ENCODE measurements at regions not wholly inside any gene's neighbourhood (a gene's known extent, or its start where the extent isn't known, plus 50 kb on each side); places are given as distances from the start of the nearest gene placed in this dataset.

DNA sequence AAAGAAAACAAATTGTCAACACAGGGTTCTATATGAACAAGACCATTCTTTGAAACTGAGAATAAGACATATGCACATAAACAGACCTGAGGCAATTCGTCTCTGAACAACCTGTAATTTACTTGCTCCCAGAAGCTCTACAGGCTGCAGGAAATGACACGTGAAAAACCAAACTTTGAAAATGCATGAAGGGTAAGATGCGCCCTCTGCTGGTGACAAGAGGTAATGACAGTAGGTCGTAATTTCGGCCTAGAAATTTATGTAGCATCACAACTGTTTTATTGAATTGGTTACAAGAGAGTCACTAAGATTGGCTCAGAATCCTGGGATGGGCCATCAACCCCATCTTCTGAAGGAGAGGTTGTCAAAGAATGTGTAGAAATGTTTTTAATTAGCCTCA lies 276.5 kb downstream of the PPP4R3C start (continued):
- TF ChIP-seq KDM1A (IDR thresholded peaks at IDR 0.05; ENCODE audit: borderline replicate concordance): no peak
- no peak for TF ChIP-seq PML (IDR thresholded peaks at IDR 0.05; ENCODE audit: low read length)
- no peak for TF ChIP-seq BRCA1 (IDR thresholded peaks at IDR 0.05; ENCODE audit: low read depth, low read length)
- no peak for TF ChIP-seq USF2 (IDR thresholded peaks at IDR 0.05; ENCODE audit: borderline replicate concordance, low read depth, low read length)
- no peak for TF ChIP-seq CEBPB (IDR thresholded peaks at IDR 0.05; ENCODE audit: borderline replicate concordance in 1 of 2, low read depth in 2 of 2, low read length in 2 of 2)
- no peak for TF ChIP-seq MTA2 (IDR thresholded peaks at IDR 0.05; ENCODE audit: low read depth)
- TF ChIP-seq, protein P1, sequence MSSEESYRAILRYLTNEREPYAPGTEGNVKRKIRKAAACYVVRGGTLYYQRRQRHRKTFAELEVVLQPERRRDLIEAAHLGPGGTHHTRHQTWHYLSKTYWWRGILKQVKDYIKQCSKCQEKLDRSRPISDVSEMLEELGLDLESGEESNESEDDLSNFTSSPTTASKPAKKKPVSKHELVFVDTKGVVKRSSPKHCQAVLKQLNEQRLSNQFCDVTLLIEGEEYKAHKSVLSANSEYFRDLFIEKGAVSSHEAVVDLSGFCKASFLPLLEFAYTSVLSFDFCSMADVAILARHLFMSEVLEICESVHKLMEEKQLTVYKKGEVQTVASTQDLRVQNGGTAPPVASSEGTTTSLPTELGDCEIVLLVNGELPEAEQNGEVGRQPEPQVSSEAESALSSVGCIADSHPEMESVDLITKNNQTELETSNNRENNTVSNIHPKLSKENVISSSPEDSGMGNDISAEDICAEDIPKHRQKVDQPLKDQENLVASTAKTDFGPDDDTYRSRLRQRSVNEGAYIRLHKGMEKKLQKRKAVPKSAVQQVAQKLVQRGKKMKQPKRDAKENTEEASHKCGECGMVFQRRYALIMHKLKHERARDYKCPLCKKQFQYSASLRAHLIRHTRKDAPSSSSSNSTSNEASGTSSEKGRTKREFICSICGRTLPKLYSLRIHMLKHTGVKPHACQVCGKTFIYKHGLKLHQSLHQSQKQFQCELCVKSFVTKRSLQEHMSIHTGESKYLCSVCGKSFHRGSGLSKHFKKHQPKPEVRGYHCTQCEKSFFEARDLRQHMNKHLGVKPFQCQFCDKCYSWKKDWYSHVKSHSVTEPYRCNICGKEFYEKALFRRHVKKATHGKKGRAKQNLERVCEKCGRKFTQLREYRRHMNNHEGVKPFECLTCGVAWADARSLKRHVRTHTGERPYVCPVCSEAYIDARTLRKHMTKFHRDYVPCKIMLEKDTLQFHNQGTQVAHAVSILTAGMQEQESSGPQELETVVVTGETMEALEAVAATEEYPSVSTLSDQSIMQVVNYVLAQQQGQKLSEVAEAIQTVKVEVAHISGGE (CRISPR knock-in tag; IDR thresholded peaks at IDR 0.05): no peak
- TF ChIP-seq POU2F2 (IDR thresholded peaks at IDR 0.05; ENCODE audit: borderline replicate concordance, low read depth, low read length): peak; percentile 50; the same call in 1 of the 3 replicates
- TF ChIP-seq, protein P2, sequence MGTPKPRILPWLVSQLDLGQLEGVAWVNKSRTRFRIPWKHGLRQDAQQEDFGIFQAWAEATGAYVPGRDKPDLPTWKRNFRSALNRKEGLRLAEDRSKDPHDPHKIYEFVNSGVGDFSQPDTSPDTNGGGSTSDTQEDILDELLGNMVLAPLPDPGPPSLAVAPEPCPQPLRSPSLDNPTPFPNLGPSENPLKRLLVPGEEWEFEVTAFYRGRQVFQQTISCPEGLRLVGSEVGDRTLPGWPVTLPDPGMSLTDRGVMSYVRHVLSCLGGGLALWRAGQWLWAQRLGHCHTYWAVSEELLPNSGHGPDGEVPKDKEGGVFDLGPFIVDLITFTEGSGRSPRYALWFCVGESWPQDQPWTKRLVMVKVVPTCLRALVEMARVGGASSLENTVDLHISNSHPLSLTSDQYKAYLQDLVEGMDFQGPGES (IDR thresholded peaks at IDR 0.05): no peak
- TF ChIP-seq HDGF (IDR thresholded peaks at IDR 0.05): no peak
- TF ChIP-seq HDAC6 (IDR thresholded peaks at IDR 0.05; ENCODE audit: unreplicated experiment): no peak
- no peak for TF ChIP-seq RCOR1 (conservative IDR thresholded peaks at IDR 0.05; ENCODE audit: low read depth, low read length)
- TF ChIP-seq EZH2 (IDR thresholded peaks at IDR 0.05; ENCODE audit: borderline replicate concordance, control insufficient read depth, low read depth, low read length): no peak
- no peak for TF ChIP-seq BACH1 (IDR thresholded peaks at IDR 0.05; ENCODE audit: borderline replicate concordance)
- TF ChIP-seq, protein P3, sequence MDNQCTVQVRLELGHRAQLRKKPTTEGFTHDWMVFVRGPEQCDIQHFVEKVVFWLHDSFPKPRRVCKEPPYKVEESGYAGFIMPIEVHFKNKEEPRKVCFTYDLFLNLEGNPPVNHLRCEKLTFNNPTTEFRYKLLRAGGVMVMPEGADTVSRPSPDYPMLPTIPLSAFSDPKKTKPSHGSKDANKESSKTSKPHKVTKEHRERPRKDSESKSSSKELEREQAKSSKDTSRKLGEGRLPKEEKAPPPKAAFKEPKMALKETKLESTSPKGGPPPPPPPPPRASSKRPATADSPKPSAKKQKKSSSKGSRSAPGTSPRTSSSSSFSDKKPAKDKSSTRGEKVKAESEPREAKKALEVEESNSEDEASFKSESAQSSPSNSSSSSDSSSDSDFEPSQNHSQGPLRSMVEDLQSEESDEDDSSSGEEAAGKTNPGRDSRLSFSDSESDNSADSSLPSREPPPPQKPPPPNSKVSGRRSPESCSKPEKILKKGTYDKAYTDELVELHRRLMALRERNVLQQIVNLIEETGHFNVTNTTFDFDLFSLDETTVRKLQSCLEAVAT (IDR thresholded peaks at IDR 0.05): no peak
- TF ChIP-seq SREBF1 (IDR thresholded peaks at IDR 0.05; ENCODE audit: low read length): no peak
- TF ChIP-seq, protein P4, sequence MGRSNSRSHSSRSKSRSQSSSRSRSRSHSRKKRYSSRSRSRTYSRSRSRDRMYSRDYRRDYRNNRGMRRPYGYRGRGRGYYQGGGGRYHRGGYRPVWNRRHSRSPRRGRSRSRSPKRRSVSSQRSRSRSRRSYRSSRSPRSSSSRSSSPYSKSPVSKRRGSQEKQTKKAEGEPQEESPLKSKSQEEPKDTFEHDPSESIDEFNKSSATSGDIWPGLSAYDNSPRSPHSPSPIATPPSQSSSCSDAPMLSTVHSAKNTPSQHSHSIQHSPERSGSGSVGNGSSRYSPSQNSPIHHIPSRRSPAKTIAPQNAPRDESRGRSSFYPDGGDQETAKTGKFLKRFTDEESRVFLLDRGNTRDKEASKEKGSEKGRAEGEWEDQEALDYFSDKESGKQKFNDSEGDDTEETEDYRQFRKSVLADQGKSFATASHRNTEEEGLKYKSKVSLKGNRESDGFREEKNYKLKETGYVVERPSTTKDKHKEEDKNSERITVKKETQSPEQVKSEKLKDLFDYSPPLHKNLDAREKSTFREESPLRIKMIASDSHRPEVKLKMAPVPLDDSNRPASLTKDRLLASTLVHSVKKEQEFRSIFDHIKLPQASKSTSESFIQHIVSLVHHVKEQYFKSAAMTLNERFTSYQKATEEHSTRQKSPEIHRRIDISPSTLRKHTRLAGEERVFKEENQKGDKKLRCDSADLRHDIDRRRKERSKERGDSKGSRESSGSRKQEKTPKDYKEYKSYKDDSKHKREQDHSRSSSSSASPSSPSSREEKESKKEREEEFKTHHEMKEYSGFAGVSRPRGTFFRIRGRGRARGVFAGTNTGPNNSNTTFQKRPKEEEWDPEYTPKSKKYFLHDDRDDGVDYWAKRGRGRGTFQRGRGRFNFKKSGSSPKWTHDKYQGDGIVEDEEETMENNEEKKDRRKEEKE (IDR thresholded peaks at IDR 0.05): no peak
- peak; percentile 37; the same call in 1 of the 2 replicates for TF ChIP-seq RUNX3 (IDR thresholded peaks at IDR 0.05; ENCODE audit: low read length)
- TF ChIP-seq, protein P5, sequence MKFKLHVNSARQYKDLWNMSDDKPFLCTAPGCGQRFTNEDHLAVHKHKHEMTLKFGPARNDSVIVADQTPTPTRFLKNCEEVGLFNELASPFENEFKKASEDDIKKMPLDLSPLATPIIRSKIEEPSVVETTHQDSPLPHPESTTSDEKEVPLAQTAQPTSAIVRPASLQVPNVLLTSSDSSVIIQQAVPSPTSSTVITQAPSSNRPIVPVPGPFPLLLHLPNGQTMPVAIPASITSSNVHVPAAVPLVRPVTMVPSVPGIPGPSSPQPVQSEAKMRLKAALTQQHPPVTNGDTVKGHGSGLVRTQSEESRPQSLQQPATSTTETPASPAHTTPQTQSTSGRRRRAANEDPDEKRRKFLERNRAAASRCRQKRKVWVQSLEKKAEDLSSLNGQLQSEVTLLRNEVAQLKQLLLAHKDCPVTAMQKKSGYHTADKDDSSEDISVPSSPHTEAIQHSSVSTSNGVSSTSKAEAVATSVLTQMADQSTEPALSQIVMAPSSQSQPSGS (IDR thresholded peaks at IDR 0.05; ENCODE audit: low read length): no peak
- no peak for TF ChIP-seq CHD4 (IDR thresholded peaks at IDR 0.05)
- TF ChIP-seq NR2C1 (IDR thresholded peaks at IDR 0.05): no peak
- no peak for TF ChIP-seq GABPA (IDR thresholded peaks at IDR 0.05; ENCODE audit: low read depth)

All from GM12878 (cell line).